ENCODE measurements at regions not wholly inside any gene's neighbourhood (a gene's known extent, or its start where the extent isn't known, plus 50 kb on each side); places are given as distances from the start of the nearest gene placed in this dataset.
"Not testable (repeated sequence)": the region's sequence is repeated elsewhere in the genome, so short reads cannot be mapped to it uniquely, and the experiment has no call there.

GRCh38 chr10:33085313-33085833 is 127.3 kb upstream of the ITGB1 start:
- TF ChIP-seq, protein P1, sequence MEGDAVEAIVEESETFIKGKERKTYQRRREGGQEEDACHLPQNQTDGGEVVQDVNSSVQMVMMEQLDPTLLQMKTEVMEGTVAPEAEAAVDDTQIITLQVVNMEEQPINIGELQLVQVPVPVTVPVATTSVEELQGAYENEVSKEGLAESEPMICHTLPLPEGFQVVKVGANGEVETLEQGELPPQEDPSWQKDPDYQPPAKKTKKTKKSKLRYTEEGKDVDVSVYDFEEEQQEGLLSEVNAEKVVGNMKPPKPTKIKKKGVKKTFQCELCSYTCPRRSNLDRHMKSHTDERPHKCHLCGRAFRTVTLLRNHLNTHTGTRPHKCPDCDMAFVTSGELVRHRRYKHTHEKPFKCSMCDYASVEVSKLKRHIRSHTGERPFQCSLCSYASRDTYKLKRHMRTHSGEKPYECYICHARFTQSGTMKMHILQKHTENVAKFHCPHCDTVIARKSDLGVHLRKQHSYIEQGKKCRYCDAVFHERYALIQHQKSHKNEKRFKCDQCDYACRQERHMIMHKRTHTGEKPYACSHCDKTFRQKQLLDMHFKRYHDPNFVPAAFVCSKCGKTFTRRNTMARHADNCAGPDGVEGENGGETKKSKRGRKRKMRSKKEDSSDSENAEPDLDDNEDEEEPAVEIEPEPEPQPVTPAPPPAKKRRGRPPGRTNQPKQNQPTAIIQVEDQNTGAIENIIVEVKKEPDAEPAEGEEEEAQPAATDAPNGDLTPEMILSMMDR (IDR thresholded peaks at IDR 0.05; ENCODE audit: low read depth, low read length) = no peak
- no peak overlapping the region for H3K4me3 ChIP-seq (ENCODE audit: low read depth, low read length)

- no peak overlapping the region for H3K4me3 ChIP-seq (ENCODE audit: low read depth, low read length)
- TF ChIP-seq, protein P1 (IDR thresholded peaks at IDR 0.05; ENCODE audit: low read depth, low read length) = no peak
Measured at GRCh38 chr10:33084453-33084852, 126.4 kb upstream of the ITGB1 start.

GRCh38 chr10:33082373-33082895 is 124.4 kb upstream of the ITGB1 start:
- TF ChIP-seq, protein P1 (IDR thresholded peaks at IDR 0.05; ENCODE audit: low read depth, low read length) = no peak
- H3K4me3 ChIP-seq (ENCODE audit: low read depth, low read length) = no peak overlapping the region

GRCh38 chr10:33080467-33080866 is 122.4 kb upstream of the ITGB1 start:
- H3K4me3 ChIP-seq (ENCODE audit: low read depth, low read length) = not testable (repeated sequence)

DNA sequence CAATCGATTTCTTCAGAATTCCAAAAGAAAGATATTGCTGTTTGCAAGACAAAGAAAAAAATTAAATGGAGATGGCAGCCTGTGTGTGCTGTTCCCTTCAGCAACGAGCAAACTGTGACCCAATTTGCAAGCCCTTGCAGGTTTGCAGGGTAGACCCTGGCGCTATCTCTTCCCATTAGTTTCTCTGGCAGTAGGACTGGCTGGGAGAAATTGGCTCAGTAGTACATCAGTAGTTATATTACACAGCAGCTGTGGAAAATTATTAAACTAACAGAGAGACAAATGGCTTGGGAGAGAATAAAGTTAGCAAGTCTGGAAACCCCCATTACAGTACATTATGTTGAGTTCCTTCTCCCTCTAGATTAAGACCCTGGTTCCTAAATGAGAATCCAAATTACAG is 116.4 kb upstream of the ITGB1 start:
- no peak overlapping the region for H3K4me3 ChIP-seq (ENCODE audit: low read depth, low read length)
- TF ChIP-seq, protein P1 (IDR thresholded peaks at IDR 0.05; ENCODE audit: low read depth, low read length) = no peak

DNA sequence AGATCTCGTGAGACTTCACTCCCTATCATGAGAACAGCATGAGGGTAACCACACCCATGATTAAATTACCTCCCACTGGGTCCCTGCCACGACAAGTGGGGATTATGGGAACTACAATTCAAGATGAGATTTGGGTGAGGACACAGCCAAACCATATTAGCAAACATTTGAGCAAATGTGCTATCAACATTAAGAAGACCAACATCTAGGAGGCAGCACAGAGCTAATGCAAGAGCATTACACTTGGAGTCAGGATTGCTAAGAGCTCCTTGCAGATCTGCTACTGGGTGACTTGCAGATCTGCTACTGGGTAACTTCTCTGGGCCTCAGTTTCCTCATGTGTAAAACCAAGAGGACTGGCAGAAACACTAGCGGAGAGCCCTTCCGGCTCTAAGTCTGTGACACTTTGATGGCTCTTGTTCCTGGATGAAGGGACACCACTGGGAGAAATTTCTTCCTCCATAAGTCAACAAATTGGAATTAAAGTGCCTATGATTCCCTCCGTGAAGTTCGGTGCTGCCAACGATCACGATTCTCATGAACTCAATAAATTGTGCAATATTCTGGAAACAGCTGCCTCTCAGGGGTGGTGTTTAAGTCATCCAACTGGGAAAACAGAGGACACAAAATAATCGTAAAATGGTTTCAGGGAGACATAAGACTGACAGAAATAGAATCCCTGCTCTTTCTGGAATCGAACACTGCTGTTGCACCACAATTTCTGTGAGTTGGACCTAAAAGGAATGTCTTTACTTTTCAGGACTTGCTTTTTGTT is 115.8 kb upstream of the ITGB1 start:
- TF ChIP-seq, protein P1 (IDR thresholded peaks at IDR 0.05; ENCODE audit: low read depth, low read length) = no peak
- no peak overlapping the region for H3K4me3 ChIP-seq (ENCODE audit: low read depth, low read length)

- H3K4me3 ChIP-seq (ENCODE audit: low read depth, low read length) = no peak overlapping the region
- TF ChIP-seq, protein P1 (IDR thresholded peaks at IDR 0.05; ENCODE audit: low read depth, low read length) = no peak
Measured at GRCh38 chr10:33071857-33072256, 113.8 kb upstream of the ITGB1 start.
